Right lobe of liver (tissue), 4 donors: ENCODE measurements at regions not wholly inside any gene's neighbourhood (a gene's known extent, or its start where the extent isn't known, plus 50 kb on each side); places are given as distances from the start of the nearest gene placed in this dataset.

Experiments
- POLR2A ChIP-seq: fragments of 450-650 bp; IDR thresholded peaks from one replicate; pipeline ENCODE4 v1.6.1; 2017; ENCODE audit warnings: antibody characterized with exemption, mild to moderate bottlenecking
- TF ChIP-seq, protein P1 (sequence below), 4 donors: fragments of 200-600 bp in 3 of 4; fragments of 450-650 bp in 1 of 4; IDR thresholded peaks; one replicate each; pipeline versions ENCODE4 v1.5.1 to v1.8.0; 2016 to 2022; ENCODE audit warnings: antibody characterized with exemption in 4 of 4, mild to moderate bottlenecking in 2 of 4
- donor health status: DM: no; HTN: no; CAD: no.
- donor health status: DM: no; HTN: no; CAD: no.
- donor health status: DM: no; HTN: yes; CAD: no.

DNA sequence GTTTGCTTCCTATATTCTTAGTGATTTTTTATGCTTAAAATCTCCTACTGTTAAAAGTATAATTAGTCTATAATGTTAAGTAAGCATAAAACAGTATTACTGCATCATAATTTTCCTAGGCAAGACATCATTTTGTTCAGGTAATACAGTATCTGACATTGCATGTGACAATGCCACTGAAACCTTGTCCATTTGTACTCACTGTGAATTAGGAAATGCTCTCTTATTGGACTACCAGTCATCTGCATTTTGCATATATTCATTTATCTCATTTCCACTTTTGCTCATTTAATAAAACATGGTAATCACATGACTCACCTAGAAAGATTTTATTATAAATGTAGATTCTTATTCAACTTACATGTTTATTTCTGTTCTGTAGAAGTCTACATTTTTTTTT, 379.1 kb downstream of the ETV1 start:
- no peak for TF ChIP-seq POLR2A
- TF ChIP-seq, protein P1, sequence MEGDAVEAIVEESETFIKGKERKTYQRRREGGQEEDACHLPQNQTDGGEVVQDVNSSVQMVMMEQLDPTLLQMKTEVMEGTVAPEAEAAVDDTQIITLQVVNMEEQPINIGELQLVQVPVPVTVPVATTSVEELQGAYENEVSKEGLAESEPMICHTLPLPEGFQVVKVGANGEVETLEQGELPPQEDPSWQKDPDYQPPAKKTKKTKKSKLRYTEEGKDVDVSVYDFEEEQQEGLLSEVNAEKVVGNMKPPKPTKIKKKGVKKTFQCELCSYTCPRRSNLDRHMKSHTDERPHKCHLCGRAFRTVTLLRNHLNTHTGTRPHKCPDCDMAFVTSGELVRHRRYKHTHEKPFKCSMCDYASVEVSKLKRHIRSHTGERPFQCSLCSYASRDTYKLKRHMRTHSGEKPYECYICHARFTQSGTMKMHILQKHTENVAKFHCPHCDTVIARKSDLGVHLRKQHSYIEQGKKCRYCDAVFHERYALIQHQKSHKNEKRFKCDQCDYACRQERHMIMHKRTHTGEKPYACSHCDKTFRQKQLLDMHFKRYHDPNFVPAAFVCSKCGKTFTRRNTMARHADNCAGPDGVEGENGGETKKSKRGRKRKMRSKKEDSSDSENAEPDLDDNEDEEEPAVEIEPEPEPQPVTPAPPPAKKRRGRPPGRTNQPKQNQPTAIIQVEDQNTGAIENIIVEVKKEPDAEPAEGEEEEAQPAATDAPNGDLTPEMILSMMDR (IDR thresholded peaks at IDR 0.05) = no peak
